ENCODE measurements at regions not wholly inside any gene's neighbourhood (a gene's known extent, or its start where the extent isn't known, plus 50 kb on each side); places are given as distances from the start of the nearest gene placed in this dataset.

GRCh38 chr4:124786634-124787033 lies 74.1 kb upstream of the ANKRD50 start:
- H3K4me3 ChIP-seq (ENCODE audit: low read length): no peak overlapping the region
- no peak for TF ChIP-seq CTCF (IDR thresholded peaks at IDR 0.05; ENCODE audit: insufficient read depth, low read depth, low read length, missing control alignments)

GRCh38 chr4:124785645-124786044 lies 73.1 kb upstream of the ANKRD50 start:
- DNase-seq (ENCODE audit: low read depth): no peak
- no peak overlapping the region for H3K4me3 ChIP-seq (ENCODE audit: low read length)
- no peak for TF ChIP-seq CTCF (IDR thresholded peaks at IDR 0.05; ENCODE audit: insufficient read depth, low read depth, low read length, missing control alignments)

More at GRCh38 chr4:124786634-124787033, 74.1 kb upstream of the ANKRD50 start:
- DNase-seq (ENCODE audit: low read depth): no peak

GRCh38 chr4:124783847-124784246 lies 71.3 kb upstream of the ANKRD50 start:
- H3K4me3 ChIP-seq (ENCODE audit: low read length): no peak overlapping the region
- DNase-seq (ENCODE audit: low read depth): peak; percentile 32
- no peak for TF ChIP-seq CTCF (IDR thresholded peaks at IDR 0.05; ENCODE audit: insufficient read depth, low read depth, low read length, missing control alignments)

- DNase-seq (ENCODE audit: low read depth): no peak
- no peak for TF ChIP-seq CTCF (IDR thresholded peaks at IDR 0.05; ENCODE audit: insufficient read depth, low read depth, low read length, missing control alignments)
Measured at GRCh38 chr4:124777007-124777406, 64.5 kb upstream of the ANKRD50 start.

GRCh38 chr4:124768596-124769365 lies 56.2 kb upstream of the ANKRD50 start:
- DNase-seq (ENCODE audit: low read depth): peak; percentile 29
- TF ChIP-seq CTCF (IDR thresholded peaks at IDR 0.05; ENCODE audit: insufficient read depth, low read depth, low read length, missing control alignments): no peak
- no peak overlapping the region for H3K4me3 ChIP-seq (ENCODE audit: low read length)

More at GRCh38 chr4:124777007-124777406, 64.5 kb upstream of the ANKRD50 start:
- H3K4me3 ChIP-seq (ENCODE audit: low read length): no peak overlapping the region

- DNase-seq (ENCODE audit: low read depth): no peak
- H3K4me3 ChIP-seq (ENCODE audit: low read length): no peak overlapping the region
- TF ChIP-seq CTCF (IDR thresholded peaks at IDR 0.05; ENCODE audit: insufficient read depth, low read depth, low read length, missing control alignments): no peak
Measured at GRCh38 chr4:124762956-124763355, 50.4 kb upstream of the ANKRD50 start.
